H1 (cell line): ENCODE measurements at regions not wholly inside any gene's neighbourhood (a gene's known extent, or its start where the extent isn't known, plus 50 kb on each side); places are given as distances from the start of the nearest gene placed in this dataset.

Source experiments
- ASH2L ChIP-seq: fragments of 200-600, 300-600 bp; sonication (generic); IDR thresholded peaks from one replicate; pipeline ENCODE4 v1.7.1; 2017; ENCODE audit warnings: low read length
- CEBPB ChIP-seq: IDR thresholded peaks from 2 replicates; pipeline ENCODE4 v1.6.1; 2012; ENCODE audit warnings: low read depth, low read length
- E2F6 ChIP-seq: IDR thresholded peaks from 2 replicates; pipeline ENCODE4 v1.6.1; 2012; ENCODE audit warnings: inconsistent platforms
- EP300 ChIP-seq, 2 experiments: IDR thresholded peaks; 1 replicate in 1 of 2; 2 replicates in 1 of 2; pipeline ENCODE4 v1.6.1; 2011 to 2012; ENCODE audit warnings: low read depth in 2 of 2, low read length in 2 of 2, mild to moderate bottlenecking in 2 of 2, borderline replicate concordance in 1 of 2, inconsistent platforms in 1 of 2, moderate library complexity in 1 of 2
- POU5F1 ChIP-seq: IDR thresholded peaks from 2 replicates; pipeline ENCODE4 v1.6.1; 2011; ENCODE audit warnings: low read depth, mild to moderate bottlenecking, low read length, moderate library complexity
- SP4 ChIP-seq: IDR thresholded peaks from 2 replicates; pipeline ENCODE4 v1.6.1; 2012; ENCODE audit warnings: low read length, inconsistent platforms
- SUZ12 ChIP-seq: fragments of 200-600 bp; sonication (generic); IDR thresholded peaks from 2 replicates; pipeline ENCODE4 v1.6.1; 2012; ENCODE audit warnings: mild to moderate bottlenecking, inconsistent platforms, low read length, moderate library complexity, mixed read lengths
- TAF1 ChIP-seq: IDR thresholded peaks from 2 replicates; pipeline ENCODE4 v1.6.1; 2011; ENCODE audit warnings: mild to moderate bottlenecking, low read depth, low read length
- TBP ChIP-seq: IDR thresholded peaks from 2 replicates; pipeline ENCODE4 v1.6.1; 2011; ENCODE audit warnings: low read depth, low read length, improper control_type of control experiment

- TF ChIP-seq ASH2L = no peak
- no peak for TF ChIP-seq CEBPB
- TF ChIP-seq EP300 (IDR thresholded peaks at IDR 0.05; ENCODE audit: borderline replicate concordance in 1 of 2, low read depth in 2 of 2, low read length in 2 of 2) = no peak
- TF ChIP-seq TBP = no peak
- no peak for TF ChIP-seq SUZ12
- no peak for TF ChIP-seq POU5F1
- TF ChIP-seq E2F6 = no peak
- TF ChIP-seq SP4 = no peak
- TF ChIP-seq TAF1 = no peak
These were observed 81.0 kb upstream of the INSIG1 start (continued) for GRCh38 chr7:155216475-155217272.
